Neural cell (in vitro differentiated cells): ENCODE measurements at regions not wholly inside any gene's neighbourhood (a gene's known extent, or its start where the extent isn't known, plus 50 kb on each side); places are given as distances from the start of the nearest gene placed in this dataset.

Source experiments
- H2AFZ ChIP-seq: fragments of 200-600, 300-800 bp; sonication (generic), shearing (Covaris generic); 2 replicates; pipeline ENCODE4 v1.6.0; 2014; ENCODE audit warnings: low read depth, mild to moderate bottlenecking, antibody characterized with exemption, low read length, moderate library complexity
- H3F3A ChIP-seq: fragments of 200-600 bp; shearing (Covaris generic); 2 replicates; pipeline ENCODE4 v1.6.1; 2016; ENCODE audit warnings: mild to moderate bottlenecking, moderate library complexity, mixed read lengths, antibody characterized with exemption, low read length; ENCODE audit not compliant: insufficient read depth, poor library complexity, severe bottlenecking
- H3K27ac ChIP-seq: fragments of 200-600, 300-800 bp; sonication (generic), shearing (Covaris generic); 2 replicates; pipeline ENCODE4 v1.5.1; 2014; ENCODE audit warnings: mild to moderate bottlenecking, low read length, moderate library complexity
- H3K27me3 ChIP-seq: fragments of 300-800, 200-600 bp; sonication (generic), shearing (Covaris generic); 2 replicates; pipeline ENCODE4 v1.6.0; 2014; ENCODE audit warnings: mild to moderate bottlenecking, low read depth, low read length, moderate library complexity; ENCODE audit not compliant: insufficient read depth
- H3K36me3 ChIP-seq: fragments of 300-800, 200-600 bp; sonication (generic), shearing (Covaris generic); 2 replicates; pipeline ENCODE4 v1.5.1; 2014; ENCODE audit warnings: mild to moderate bottlenecking, antibody characterized with exemption, low read length, moderate library complexity; ENCODE audit not compliant: insufficient read depth
- H3K4me2 ChIP-seq: fragments of 300-800, 200-600 bp; sonication (generic), shearing (Covaris generic); 2 replicates; pipeline ENCODE4 v1.6.0; 2014; ENCODE audit warnings: mild to moderate bottlenecking, low read length
- H3K4me3 ChIP-seq: fragments of 300-800, 200-600 bp; sonication (generic), shearing (Covaris generic); 2 replicates; pipeline ENCODE4 v1.5.1; 2014; ENCODE audit warnings: mild to moderate bottlenecking, low read length, moderate library complexity
- H3K79me2 ChIP-seq: fragments of 200-600 bp; shearing (Covaris generic); replicated peaks from 2 replicates; pipeline ENCODE4 v1.6.0; 2014; ENCODE audit warnings: mild to moderate bottlenecking, low read length, moderate library complexity; ENCODE audit not compliant: insufficient read depth
- H3K9ac ChIP-seq: fragments of 300-800, 200-600 bp; sonication (generic), shearing (Covaris generic); 2 replicates; pipeline ENCODE4 v1.6.1; 2016; ENCODE audit warnings: mild to moderate bottlenecking, low read length, mixed read lengths
- H3K9me2 ChIP-seq: fragments of 200-600 bp; shearing (Covaris generic); 2 replicates; pipeline ENCODE4 v1.6.1; 2016; ENCODE audit warnings: mild to moderate bottlenecking, low read length, mixed read lengths; ENCODE audit not compliant: insufficient read depth
- H3K9me3 ChIP-seq: fragments of 200-600, 300-800 bp; sonication (generic), shearing (Covaris generic); 2 replicates; pipeline ENCODE4 v1.6.1; 2016; ENCODE audit warnings: mild to moderate bottlenecking, mixed run types, low read length, moderate library complexity, mixed read lengths
- H4K20me1 ChIP-seq: fragments of 200-600 bp; shearing (Covaris generic); 2 replicates; pipeline ENCODE4 v1.6.1; 2016; ENCODE audit warnings: mild to moderate bottlenecking, mixed run types; ENCODE audit not compliant: insufficient read depth
- CTCF ChIP-seq: fragments of 450-650 bp; IDR thresholded peaks from 2 replicates; pipeline ENCODE4 v1.5.1; 2014; ENCODE audit warnings: antibody characterized with exemption, mild to moderate bottlenecking, moderate library complexity; ENCODE audit not compliant: poor library complexity, severe bottlenecking
- EP300 ChIP-seq: fragments of 450-650 bp; conservative IDR thresholded peaks from 2 replicates; pipeline ENCODE4 v1.6.1; 2014; ENCODE audit warnings: antibody characterized with exemption, mild to moderate bottlenecking, moderate library complexity; ENCODE audit not compliant: poor library complexity, severe bottlenecking
- EZH2 ChIP-seq: fragments of 200-600, 300-800 bp; shearing (Covaris generic), sonication (generic); IDR thresholded peaks from 2 replicates; pipeline ENCODE4 v1.6.1; 2014; ENCODE audit warnings: antibody characterized with exemption, low read length, borderline replicate concordance, mild to moderate bottlenecking; ENCODE audit not compliant: insufficient read depth, poor library complexity, severe bottlenecking
- MXI1 ChIP-seq: fragments of 450-650 bp; conservative IDR thresholded peaks from 2 replicates; pipeline ENCODE4 v1.6.1; 2014; ENCODE audit warnings: antibody characterized with exemption, mild to moderate bottlenecking; ENCODE audit not compliant: poor library complexity, severe bottlenecking
- POLR2AphosphoS5 ChIP-seq: IDR thresholded peaks from 2 replicates; pipeline ENCODE4 v1.6.1; 2012
- RAD21 ChIP-seq: fragments of 450-650 bp; conservative IDR thresholded peaks from 2 replicates; pipeline ENCODE4 v1.6.1; 2014; ENCODE audit warnings: antibody characterized with exemption, mild to moderate bottlenecking, moderate library complexity
- REST ChIP-seq: IDR thresholded peaks from 2 replicates; pipeline ENCODE4 v1.6.1; 2012; ENCODE audit warnings: borderline replicate concordance
- SMC3 ChIP-seq: fragments of 450-650 bp; conservative IDR thresholded peaks from 2 replicates; pipeline ENCODE4 v1.6.1; 2014; ENCODE audit warnings: antibody characterized with exemption, mild to moderate bottlenecking, moderate library complexity; ENCODE audit not compliant: poor library complexity
- TAF1 ChIP-seq: IDR thresholded peaks from 2 replicates; pipeline ENCODE4 v1.6.1; 2012; ENCODE audit warnings: low read depth

GRCh38 chr22:34036931-34037330 lies 116.7 kb upstream of the LARGE1 start:
- H3K9me2 ChIP-seq = no peaks in the 10 kb centered on the region
- H3K27ac ChIP-seq = no peak overlapping the region
- H2AFZ ChIP-seq = no peak overlapping the region
- no peak for TF ChIP-seq POLR2AphosphoS5
- TF ChIP-seq CTCF = no peak
- TF ChIP-seq SMC3 = no peak
- TF ChIP-seq RAD21 = no peak
- TF ChIP-seq TAF1 = no peak
- TF ChIP-seq EP300 = no peak
- TF ChIP-seq EZH2 = no peak
- no peak for TF ChIP-seq MXI1
- TF ChIP-seq REST = no peak
- no peaks in the 10 kb centered on the region for H3K36me3 ChIP-seq
- H3K27me3 ChIP-seq = no peaks in the 10 kb centered on the region
- no peaks in the 10 kb centered on the region for H3F3A ChIP-seq
- no peaks in the 10 kb centered on the region for H4K20me1 ChIP-seq
- no peak overlapping the region for H3K4me3 ChIP-seq
- H3K9me3 ChIP-seq = no peaks in the 10 kb centered on the region
- H3K79me2 ChIP-seq = no peaks in the 10 kb centered on the region
- no peak overlapping the region for H3K9ac ChIP-seq
- H3K4me2 ChIP-seq = no peak overlapping the region

- Histone ChIP-seq H3K4me2 (no peak overlapping the region), H3K9ac (no peak overlapping the region), H3K36me3 (no peaks in the 10 kb centered on the region), H4K20me1 (no peaks in the 10 kb centered on the region), H3K9me3 (no peaks in the 10 kb centered on the region), H3K4me3 (no peak overlapping the region), H3K79me2 (no peaks in the 10 kb centered on the region), H3K9me2 (no peaks in the 10 kb centered on the region), H2AFZ (no peak overlapping the region), H3F3A (no peaks in the 10 kb centered on the region), H3K27ac (no peak overlapping the region), H3K27me3 (no peaks in the 10 kb centered on the region)
- no peak for TF ChIP-seq CTCF
- TF ChIP-seq RAD21 = no peak
- no peak for TF ChIP-seq EP300
- no peak for TF ChIP-seq MXI1
- no peak for TF ChIP-seq POLR2AphosphoS5
- no peak for TF ChIP-seq REST
- TF ChIP-seq EZH2 = no peak
- TF ChIP-seq TAF1 = no peak
- no peak for TF ChIP-seq SMC3
These were observed 118.7 kb upstream of the LARGE1 start for GRCh38 chr22:34038801-34039555.
